Stimulated activated CD4-positive, alpha-beta T cell treated with anti-CD3 and anti-CD28 coated beads, Interleukin-12 subunit alpha, Interleukin-12 subunit beta, amount 100 ng/mL, for 4 hours (primary cell): ENCODE measurements at regions not wholly inside any gene's neighbourhood (a gene's known extent, or its start where the extent isn't known, plus 50 kb on each side); places are given as distances from the start of the nearest gene placed in this dataset.
"Not testable (repeated sequence)": the region's sequence is repeated elsewhere in the genome, so short reads cannot be mapped to it uniquely, and the experiment has no call there.

Source experiments
- DNase-seq: peaks from one replicate; pipeline ENCODE4 v3.0.0-alpha.2; 2020

- no peak for DNase-seq
Observed at GRCh38 chr19:33866696-33867095, 70.0 kb downstream of the KCTD15 start.

GRCh38 chr19:33868076-33868735 lies 71.5 kb downstream of the KCTD15 start:
- DNase-seq: no peak

GRCh38 chr19:33868788-33869412 lies 72.2 kb downstream of the KCTD15 start:
- no peak for DNase-seq

GRCh38 chr19:33870298-33870932 lies 73.7 kb downstream of the KCTD15 start:
- not testable (repeated sequence) for DNase-seq

GRCh38 chr19:33871605-33872004 lies 74.9 kb downstream of the KCTD15 start:
- DNase-seq: no peak

- DNase-seq: no peak
Observed at GRCh38 chr19:33872445-33873320, 76.0 kb downstream of the KCTD15 start.

- DNase-seq: no peak
Observed at GRCh38 chr19:33875071-33875470, 78.4 kb downstream of the KCTD15 start.

GRCh38 chr19:33876192-33876591 lies 79.5 kb downstream of the KCTD15 start:
- no peak for DNase-seq

- DNase-seq: no peak
Observed at GRCh38 chr19:33878030-33878544, 81.4 kb downstream of the KCTD15 start.

GRCh38 chr19:33878910-33879810 lies 82.5 kb downstream of the KCTD15 start:
- no peak for DNase-seq

- no peak for DNase-seq
Observed at GRCh38 chr19:33879818-33880575, 83.3 kb downstream of the KCTD15 start.

GRCh38 chr19:33883859-33884519 lies 87.3 kb downstream of the KCTD15 start:
- DNase-seq: no peak

- no peak for DNase-seq
Observed at GRCh38 chr19:33885236-33885635, 88.6 kb downstream of the KCTD15 start.

GRCh38 chr19:33887891-33888290 lies 91.2 kb downstream of the KCTD15 start:
- no peak for DNase-seq

GRCh38 chr19:33888665-33889064 lies 92.0 kb downstream of the KCTD15 start:
- DNase-seq: no peak

- no peak for DNase-seq
Observed at GRCh38 chr19:33890569-33890968, 93.9 kb downstream of the KCTD15 start.

GRCh38 chr19:33891773-33892172 lies 95.1 kb downstream of the KCTD15 start:
- DNase-seq: no peak

- DNase-seq: no peak
Observed at GRCh38 chr19:33894787-33895186, 98.1 kb downstream of the KCTD15 start.

GRCh38 chr19:33895366-33895765 lies 98.7 kb downstream of the KCTD15 start:
- DNase-seq: no peak

GRCh38 chr19:33898062-33898677 lies 101.5 kb downstream of the KCTD15 start:
- no peak for DNase-seq
